H1 (cell line): ENCODE measurements at regions not wholly inside any gene's neighbourhood (a gene's known extent, or its start where the extent isn't known, plus 50 kb on each side); places are given as distances from the start of the nearest gene placed in this dataset.

ENCODE experiments used
- CTCF ChIA-PET: fragments of 300-600 bp; sonication (Branson Sonifier 250); formaldehyde crosslinking; loops from one replicate; lab custom pipeline; 2021; ENCODE audit not compliant: partially characterized antibody; lab: Charles Lee
- POLR2A ChIA-PET: fragments of 300-600 bp; sonication (Branson Sonifier 250); formaldehyde crosslinking; loops from one replicate; lab custom pipeline; 2021; ENCODE audit warnings: inconsistent platforms; ENCODE audit not compliant: partially characterized antibody; lab: Charles Lee
- DNase-seq, 2 experiments: peaks; one replicate each; pipeline versions ENCODE4 v3.0.0 to v3.0.0-alpha.2; 2010 to 2022; ENCODE audit warnings: low spot score in 2 of 2, low read depth in 1 of 2, mixed read lengths in 1 of 2
- FAIRE-seq: peaks from 2 replicates; lab custom pipeline; 2011; peaks lifted over from hg19 to GRCh38; lab: Jason Lieb, UNC
- H2AFZ ChIP-seq: 2 replicates; pipeline ENCODE4 v1.8.1; 2012; ENCODE audit warnings: low read length, inconsistent platforms
- H2AK5ac ChIP-seq: 2 replicates; pipeline ENCODE4 v1.6.1; 2013; ENCODE audit warnings: low read depth, low read length
- H2BK120ac ChIP-seq: replicated peaks from 2 replicates; pipeline ENCODE3; 2013; ENCODE audit warnings: low read depth, low read length, inconsistent platforms
- H2BK12ac ChIP-seq: 2 replicates; pipeline ENCODE4 v1.6.1; 2013; ENCODE audit warnings: low read depth, low read length
- H2BK15ac ChIP-seq: 2 replicates; pipeline ENCODE4 v1.6.1; 2013; ENCODE audit warnings: low read length
- H2BK20ac ChIP-seq: 2 replicates; pipeline ENCODE4 v1.6.1; 2013; ENCODE audit warnings: low read length
- H2BK5ac ChIP-seq: 2 replicates; pipeline ENCODE4 v1.6.1; 2013; ENCODE audit warnings: low read depth, low read length
- H3K14ac ChIP-seq: 2 replicates; pipeline ENCODE4 v1.6.1; 2013; ENCODE audit warnings: inconsistent platforms; ENCODE audit not compliant: insufficient read length
- H3K18ac ChIP-seq: 2 replicates; pipeline ENCODE4 v1.6.1; 2013; ENCODE audit warnings: low read length; ENCODE audit errors: extremely low read depth
- H3K23ac ChIP-seq: 2 replicates; pipeline ENCODE4 v1.6.1; 2013; ENCODE audit warnings: inconsistent platforms; ENCODE audit not compliant: insufficient read length
- H3K23me2 ChIP-seq: 2 replicates; pipeline ENCODE4 v1.6.1; 2013; ENCODE audit warnings: low read depth, low read length
- H3K27ac ChIP-seq: 2 replicates; pipeline ENCODE4 v1.6.1; 2011; ENCODE audit warnings: low read depth, low read length, inconsistent platforms
- H3K27me3 ChIP-seq, 4 experiments: replicated peaks in 1 of 4; 1 replicate in 1 of 4; 2 replicates in 3 of 4; pipeline versions ENCODE4 v1.6.1 to v1.8.1; 2011 to 2013; ENCODE audit warnings: low read length in 3 of 4, mild to moderate bottlenecking in 3 of 4, inconsistent platforms in 2 of 4, mixed read lengths in 2 of 4, moderate library complexity in 1 of 4; ENCODE audit not compliant: control insufficient read depth in 3 of 4, insufficient read depth in 3 of 4; ENCODE audit errors: extremely low read depth in 1 of 4
- H3K36me3 ChIP-seq, 4 experiments: 2 replicates each; pipeline versions ENCODE4 v1.6.1 to v1.8.1; 2011 to 2013; ENCODE audit warnings: mild to moderate bottlenecking in 4 of 4, low read length in 3 of 4, moderate library complexity in 2 of 4, control low read depth in 1 of 4, inconsistent platforms in 1 of 4; ENCODE audit not compliant: insufficient read depth in 4 of 4, control insufficient read depth in 2 of 4
- H3K4ac ChIP-seq: replicated peaks from 2 replicates; pipeline ENCODE3; 2013; ENCODE audit warnings: low read length, low read depth, mixed read lengths, inconsistent platforms; ENCODE audit not compliant: insufficient read length
- H3K4me1 ChIP-seq, 4 experiments: replicated peaks in 1 of 4; 1 replicate in 1 of 4; 2 replicates in 3 of 4; pipeline versions ENCODE4 v1.6.1 to v1.8.1; 2011 to 2013; ENCODE audit warnings: low read length in 3 of 4, inconsistent platforms in 2 of 4, mixed read lengths in 1 of 4; ENCODE audit not compliant: insufficient read depth in 4 of 4, control insufficient read depth in 3 of 4
- H3K4me2 ChIP-seq, 2 experiments: 2 replicates each; pipeline versions ENCODE4 v1.6.1 to v1.8.1; 2011 to 2013; ENCODE audit warnings: low read depth in 2 of 2, low read length in 2 of 2, control low read depth in 1 of 2, inconsistent platforms in 1 of 2, mild to moderate bottlenecking in 1 of 2; ENCODE audit not compliant: insufficient read depth in 1 of 2
- H3K4me3 ChIP-seq, 4 experiments: fragments of 200-600, 300-600 bp in 1 of 4; sonication (generic), shearing (Covaris generic), sonication (Bioruptor Twin) in 1 of 4; 2 replicates each; pipeline versions ENCODE4 v1.5.1 to v1.8.1; 2011 to 2016; ENCODE audit warnings: low read length in 4 of 4, low read depth in 3 of 4, control low read depth in 2 of 4, inconsistent platforms in 2 of 4, mild to moderate bottlenecking in 2 of 4, mixed read lengths in 1 of 4, moderate library complexity in 1 of 4; ENCODE audit not compliant: insufficient read depth in 2 of 4; ENCODE audit errors: extremely low read depth in 1 of 4
- H3K56ac ChIP-seq: replicated peaks from 2 replicates; pipeline ENCODE3; 2013; ENCODE audit warnings: low read depth, mild to moderate bottlenecking, mixed read lengths, low read length, inconsistent platforms; ENCODE audit not compliant: insufficient read length
- H3K79me1 ChIP-seq: 2 replicates; pipeline ENCODE4 v1.6.1; 2013; ENCODE audit warnings: low read depth, low read length, control low read depth
- H3K79me2 ChIP-seq, 2 experiments: 2 replicates each; pipeline versions ENCODE4 v1.6.1 to v1.8.1; 2012 to 2013; ENCODE audit warnings: low read length in 2 of 2, mild to moderate bottlenecking in 2 of 2, inconsistent platforms in 1 of 2; ENCODE audit not compliant: insufficient read depth in 2 of 2, control insufficient read depth in 1 of 2
- H3K9ac ChIP-seq, 4 experiments: replicated peaks in 1 of 4; 1 replicate in 1 of 4; 2 replicates in 3 of 4; pipeline versions ENCODE4 v1.6.1 to v1.8.1; 2011 to 2013; ENCODE audit warnings: low read depth in 3 of 4, low read length in 3 of 4, control low read depth in 2 of 4, mild to moderate bottlenecking in 2 of 4, moderate library complexity in 2 of 4, inconsistent platforms in 1 of 4; ENCODE audit errors: extremely low read depth in 1 of 4
- H3K9me3 ChIP-seq, 2 experiments: 2 replicates each; pipeline versions ENCODE4 v1.6.1 to v1.8.1; 2012 to 2013; ENCODE audit warnings: mild to moderate bottlenecking in 2 of 2, moderate library complexity in 2 of 2, control low read depth in 1 of 2, inconsistent platforms in 1 of 2, low read depth in 1 of 2, low read length in 1 of 2, mixed read lengths in 1 of 2; ENCODE audit not compliant: insufficient read depth in 2 of 2
- H4K20me1 ChIP-seq, 2 experiments: replicated peaks in 1 of 2; 2 replicates each; pipeline versions ENCODE3 to v1.8.1; 2011 to 2013; ENCODE audit warnings: inconsistent platforms in 2 of 2, low read length in 2 of 2, mild to moderate bottlenecking in 1 of 2; ENCODE audit not compliant: insufficient read depth in 2 of 2, control insufficient read depth in 1 of 2
- H4K5ac ChIP-seq: 2 replicates; pipeline ENCODE4 v1.6.1; 2013; ENCODE audit warnings: low read length, low read depth, mixed read lengths, inconsistent platforms; ENCODE audit not compliant: insufficient read length
- H4K8ac ChIP-seq: 2 replicates; pipeline ENCODE4 v1.8.0; 2013; ENCODE audit warnings: mild to moderate bottlenecking, moderate library complexity, low read length, inconsistent platforms; ENCODE audit not compliant: insufficient read depth; ENCODE audit errors: extremely low read depth
- H4K91ac ChIP-seq: replicated peaks from 2 replicates; pipeline ENCODE3; 2013; ENCODE audit warnings: low read length, mixed read lengths, inconsistent platforms; ENCODE audit not compliant: insufficient read length
- CBX5 ChIP-seq: fragments of 300-800, 300-1000 bp; sonication (generic); IDR thresholded peaks from 2 replicates; pipeline ENCODE4 v1.7.1; 2016; ENCODE audit warnings: antibody characterized with exemption, low read length, low read depth
- HDAC2 ChIP-seq, 2 experiments: fragments of 300-600 bp in 1 of 2; sonication (generic) in 1 of 2; IDR thresholded peaks; 2 replicates each; pipeline ENCODE4 v1.6.1; 2011 to 2012; ENCODE audit warnings: low read depth in 2 of 2, low read length in 2 of 2, mild to moderate bottlenecking in 2 of 2, moderate library complexity in 2 of 2, borderline replicate concordance in 1 of 2, inconsistent platforms in 1 of 2
- JUN ChIP-seq: IDR thresholded peaks from 2 replicates; pipeline ENCODE4 v1.6.1; 2011; ENCODE audit warnings: low read depth, mild to moderate bottlenecking, improper control_type of control experiment, low read length
- RXRA ChIP-seq: IDR thresholded peaks from 2 replicates; pipeline ENCODE4 v1.6.1; 2011; ENCODE audit warnings: low read depth, mild to moderate bottlenecking, low read length, moderate library complexity; ENCODE audit not compliant: insufficient read depth
- USF2 ChIP-seq: IDR thresholded peaks from 2 replicates; pipeline ENCODE4 v1.6.1; 2011; ENCODE audit warnings: low read length, improper control_type of control experiment
- WGBS, 2 experiments: shearing (Covaris generic) in 1 of 2; methylation state at CpG; one replicate each; pipeline versions ENCODE4 v1.1.6 to v1.1.7; 2013 to 2015; ENCODE audit warnings: low lambda C conversion rate in 2 of 2, mixed read lengths in 2 of 2, inconsistent platforms in 1 of 2, low coverage in 1 of 2, missing lambda C conversion rate in 1 of 2; ENCODE audit not compliant: insufficient replicate concordance in 2 of 2, insufficient coverage in 1 of 2, insufficient read length in 1 of 2; ENCODE audit errors: extremely low coverage in 1 of 2, missing lambda C conversion rate in 1 of 2; 5-methylcytosine and 5-hydroxymethylcytosine counted together

- Histone ChIP-seq H3K4me2 (no peak overlapping the region), H2AK5ac (no peak overlapping the region), H3K79me1 (no peaks in the 10 kb centered on the region), H4K20me1 (no peaks in the 10 kb centered on the region), H4K5ac (no peak overlapping the region), H3K18ac (no peak overlapping the region), H3K36me3 (no peaks in the 10 kb centered on the region), H3K14ac (no peak overlapping the region), H3K27ac (no peak overlapping the region), H2BK120ac (no peak overlapping the region), H2AFZ (no peak overlapping the region), H3K9ac (no peak overlapping the region), H4K8ac (no peak overlapping the region), H3K23ac (no peak overlapping the region), H3K9me3 (no peaks in the 10 kb centered on the region), H2BK12ac (no peak overlapping the region), H4K91ac (no peak overlapping the region), H3K4me3 (no peak overlapping the region), H3K4me1 (no peaks in the 10 kb centered on the region), H2BK15ac (no peak overlapping the region), H3K56ac (no peak overlapping the region), H3K27me3 (no peaks in the 10 kb centered on the region), H3K79me2 (no peaks in the 10 kb centered on the region), H2BK20ac (no peak overlapping the region), H3K23me2 (no peaks in the 10 kb centered on the region), H2BK5ac (no peak overlapping the region), H3K4ac (no peak overlapping the region)
- DNase-seq, result no peak
- CTCF ChIA-PET, result no interaction called here
- POLR2A ChIA-PET, result no interaction called here
- FAIRE-seq, result no peak
- WGBS, 2 experiments, result 89% methylated on average over 3 of the region's 3 CpGs; no CpG with 5 or more reads in 1 of the 2 experiments
- TF ChIP-seq RXRA (no peak), HDAC2 (IDR thresholded peaks at IDR 0.05; ENCODE audit: borderline replicate concordance in 1 of 2, low read depth in 2 of 2, low read length in 2 of 2) (no peak), USF2 (no peak), CBX5 (no peak), JUN (no peak)
Observed at GRCh38 chr2:62439425-62439824, 66.6 kb downstream of the TMEM17 start.
